ENCODE measurements at regions not wholly inside any gene's neighbourhood (a gene's known extent, or its start where the extent isn't known, plus 50 kb on each side); places are given as distances from the start of the nearest gene placed in this dataset.
"Not testable (repeated sequence)": the region's sequence is repeated elsewhere in the genome, so short reads cannot be mapped to it uniquely, and the experiment has no call there.

GRCh38 chr7:125467996-125468854 is 538.6 kb upstream of the POT1 start:
- no peak for DNase-seq (ENCODE audit: low spot score)

DNA sequence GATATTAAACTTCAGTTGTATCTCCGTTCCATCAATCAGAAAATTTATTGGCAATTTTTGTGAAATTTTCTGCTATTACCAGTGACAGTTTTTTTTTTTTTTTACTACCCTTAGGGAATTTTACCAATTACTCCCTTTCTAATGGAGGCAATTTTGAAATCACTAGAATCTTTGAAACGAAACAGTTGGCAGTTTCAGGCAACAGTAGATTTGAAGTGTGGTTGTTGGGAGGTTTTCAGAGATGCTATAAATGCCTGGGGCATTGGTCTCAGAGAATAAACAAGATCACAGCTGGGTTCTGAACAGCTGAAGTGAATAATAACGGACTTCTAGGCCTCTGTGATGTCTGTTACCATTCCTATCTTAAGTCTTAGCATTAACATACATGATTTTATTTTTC is 535.9 kb upstream of the POT1 start:
- DNase-seq (ENCODE audit: low spot score): no peak

DNA sequence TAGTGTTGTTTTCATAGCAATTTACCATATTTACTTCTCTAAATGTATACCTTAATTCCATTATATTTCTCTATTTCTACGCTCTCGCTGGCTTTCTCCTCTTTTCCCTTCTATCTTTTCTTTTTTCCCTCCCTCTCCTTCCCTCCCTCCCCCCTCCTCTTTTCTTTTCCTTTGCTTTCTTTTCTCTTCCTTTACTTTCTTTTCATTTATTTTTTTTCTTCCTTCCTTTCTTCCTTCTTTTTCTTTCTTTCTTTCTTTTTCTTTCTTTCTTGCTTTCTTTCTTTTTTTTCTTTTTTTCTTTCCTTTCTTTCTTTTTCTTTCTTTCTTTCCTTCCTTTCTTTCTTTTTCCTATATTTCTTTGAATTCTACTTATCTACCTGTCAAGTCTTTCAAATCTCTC is 533.0 kb upstream of the POT1 start:
- DNase-seq (ENCODE audit: low spot score): no peak

GRCh38 chr7:125459038-125459437 is 529.4 kb upstream of the POT1 start:
- no peak for DNase-seq (ENCODE audit: low spot score)

DNA sequence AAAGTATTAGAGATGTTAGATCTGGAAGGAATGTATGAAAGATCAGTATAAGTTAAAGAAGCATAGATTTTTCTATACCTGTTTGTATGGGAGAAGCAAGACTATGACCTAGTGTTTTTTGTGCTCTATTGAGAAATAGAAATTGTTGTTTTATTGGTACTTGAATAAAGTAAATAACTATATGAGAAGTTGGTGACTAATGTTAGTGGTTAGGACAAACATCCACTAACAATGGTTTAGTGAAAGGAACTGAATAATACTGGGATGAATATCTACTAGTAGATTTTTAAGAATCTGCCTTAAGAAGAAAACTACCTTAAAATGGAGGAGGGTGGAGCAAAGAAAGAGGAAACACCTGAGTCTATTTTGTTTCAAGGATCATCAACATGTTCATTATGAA is 521.1 kb upstream of the POT1 start:
- no peak for DNase-seq (ENCODE audit: low spot score)

DNA sequence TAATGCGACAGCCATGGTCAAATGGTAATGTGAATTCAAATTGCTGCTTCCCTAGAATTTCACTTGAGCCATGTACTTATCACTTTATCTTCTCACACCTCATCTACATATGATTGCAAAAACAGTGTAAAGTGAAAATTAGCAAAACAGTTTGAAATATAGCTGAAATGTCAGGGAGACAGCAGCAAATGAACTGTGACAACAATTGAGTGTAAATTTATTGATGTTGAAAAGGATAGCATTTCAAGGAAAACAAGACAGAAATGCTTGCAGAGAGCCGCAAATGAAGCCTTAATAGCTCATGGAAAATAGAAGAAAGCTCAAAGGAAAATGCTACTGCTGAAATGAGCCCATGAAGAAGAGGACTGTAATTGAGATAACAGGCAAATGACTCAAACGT is 516.2 kb upstream of the POT1 start:
- DNase-seq (ENCODE audit: low spot score): no peak

GRCh38 chr7:125444864-125445263 is 515.2 kb upstream of the POT1 start:
- DNase-seq (ENCODE audit: low spot score): no peak

- DNase-seq (ENCODE audit: low spot score): no peak
These were observed 506.6 kb upstream of the POT1 start for GRCh38 chr7:125436220-125436619.

DNA sequence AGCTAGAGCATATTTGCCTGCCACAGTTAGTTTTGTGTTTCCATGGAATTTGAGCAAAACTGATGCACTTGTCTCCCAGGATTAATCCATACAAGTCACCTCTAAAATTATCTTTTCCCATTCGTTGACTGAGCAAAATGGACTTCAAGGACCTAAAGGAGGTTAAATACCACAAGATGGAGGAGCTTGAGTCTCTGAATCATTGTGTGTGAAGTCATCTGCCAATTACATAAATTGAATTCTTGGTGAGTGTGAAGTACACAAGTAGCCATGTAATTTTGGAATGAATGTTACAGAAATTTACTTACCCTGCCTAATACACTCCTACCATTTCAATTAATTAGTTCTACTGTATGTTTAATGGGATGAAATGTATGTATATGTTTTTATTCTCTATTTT is 501.7 kb upstream of the POT1 start:
- no peak for DNase-seq (ENCODE audit: low spot score)

GRCh38 chr7:125430013-125430412 is 500.4 kb upstream of the POT1 start:
- no peak for DNase-seq (ENCODE audit: low spot score)

GRCh38 chr7:125427676-125428075 is 498.1 kb upstream of the POT1 start:
- no peak for DNase-seq (ENCODE audit: low spot score)

GRCh38 chr7:125425506-125425905 is 495.9 kb upstream of the POT1 start:
- DNase-seq (ENCODE audit: low spot score): no peak

- DNase-seq (ENCODE audit: low spot score): no peak
These were observed 495.1 kb upstream of the POT1 start for GRCh38 chr7:125424721-125425120.

- no peak for DNase-seq (ENCODE audit: low spot score)
These were observed 494.0 kb upstream of the POT1 start for GRCh38 chr7:125423458-125424155.

DNA sequence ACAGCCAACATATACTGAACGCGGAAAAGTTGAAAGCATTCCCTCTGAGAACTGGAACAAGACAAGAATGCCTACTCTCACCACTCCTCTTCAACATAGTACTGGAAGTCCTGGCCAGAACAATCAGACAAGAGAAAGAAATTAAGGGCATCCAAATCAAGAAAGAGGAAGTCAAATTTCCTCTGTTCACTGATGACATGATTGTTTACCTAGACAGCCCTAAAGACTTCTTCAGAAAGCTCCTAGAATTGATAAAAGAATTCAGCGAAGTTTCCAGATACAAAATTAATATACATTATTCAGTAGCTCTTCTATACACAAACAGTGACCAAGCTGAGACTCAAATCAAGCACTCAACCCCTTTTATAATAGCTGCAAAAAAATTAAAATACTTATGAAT is 491.8 kb upstream of the POT1 start:
- DNase-seq (ENCODE audit: low spot score): not testable (repeated sequence)

DNA sequence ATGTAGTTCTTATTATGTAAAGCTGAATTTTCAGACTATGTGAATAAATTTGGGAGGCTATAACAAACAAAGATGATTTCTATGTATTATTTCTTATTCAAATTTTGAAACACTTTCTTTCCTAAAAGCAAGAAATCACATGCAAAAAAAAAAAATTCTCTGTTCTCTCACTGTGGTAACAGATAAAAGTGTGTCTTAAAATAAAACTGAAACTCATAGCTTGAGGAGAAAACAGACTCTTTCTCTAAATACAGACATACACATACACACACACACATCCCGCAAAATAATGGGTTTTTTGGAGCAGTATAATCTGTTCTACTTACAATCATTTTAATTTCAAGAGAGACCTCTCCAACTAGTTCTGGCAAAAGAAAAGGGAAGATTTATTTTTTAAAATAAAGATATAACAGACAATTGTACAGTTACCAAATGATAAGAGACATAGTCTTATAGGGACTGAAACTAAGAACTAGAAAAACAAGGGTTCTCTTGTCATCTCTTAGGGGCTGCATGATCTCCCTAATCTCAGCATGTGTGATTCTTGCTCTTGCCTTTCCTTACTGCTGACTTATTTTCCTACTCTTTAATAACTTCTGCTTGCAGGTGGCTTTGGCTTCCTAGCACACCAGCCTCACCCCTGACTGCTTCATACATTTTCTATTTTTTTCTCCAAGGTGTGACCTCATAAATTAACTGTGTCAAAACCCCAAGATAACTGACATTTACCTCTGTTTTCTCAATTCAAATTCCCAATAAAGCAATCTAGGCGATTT is 483.5 kb upstream of the POT1 start:
- DNase-seq (ENCODE audit: low spot score): no peak

- no peak for DNase-seq (ENCODE audit: low spot score)
These were observed 480.3 kb upstream of the POT1 start for GRCh38 chr7:125409921-125410320.

DNA sequence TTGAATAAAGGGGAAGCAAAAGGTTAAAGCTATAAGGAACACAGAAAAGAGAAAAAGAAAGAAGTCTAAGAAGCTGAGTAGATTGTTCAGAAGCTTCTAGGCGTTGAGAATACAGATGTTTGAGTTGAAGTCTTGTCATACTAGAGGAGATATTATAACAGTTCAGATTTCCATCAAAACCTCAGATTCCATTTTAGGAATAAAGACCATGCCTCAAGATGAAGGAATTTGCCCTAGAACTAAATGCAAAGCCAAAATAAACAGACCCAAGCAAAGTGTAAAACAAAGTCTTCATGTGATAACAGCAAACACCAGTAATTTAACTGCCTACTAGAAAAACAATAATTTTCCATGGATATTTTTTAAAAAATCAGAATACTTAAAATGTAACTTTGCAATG is 476.5 kb upstream of the POT1 start:
- DNase-seq (ENCODE audit: low spot score): no peak

- DNase-seq (ENCODE audit: low spot score): no peak
These were observed 469.8 kb upstream of the POT1 start for GRCh38 chr7:125399408-125399807.

DNA sequence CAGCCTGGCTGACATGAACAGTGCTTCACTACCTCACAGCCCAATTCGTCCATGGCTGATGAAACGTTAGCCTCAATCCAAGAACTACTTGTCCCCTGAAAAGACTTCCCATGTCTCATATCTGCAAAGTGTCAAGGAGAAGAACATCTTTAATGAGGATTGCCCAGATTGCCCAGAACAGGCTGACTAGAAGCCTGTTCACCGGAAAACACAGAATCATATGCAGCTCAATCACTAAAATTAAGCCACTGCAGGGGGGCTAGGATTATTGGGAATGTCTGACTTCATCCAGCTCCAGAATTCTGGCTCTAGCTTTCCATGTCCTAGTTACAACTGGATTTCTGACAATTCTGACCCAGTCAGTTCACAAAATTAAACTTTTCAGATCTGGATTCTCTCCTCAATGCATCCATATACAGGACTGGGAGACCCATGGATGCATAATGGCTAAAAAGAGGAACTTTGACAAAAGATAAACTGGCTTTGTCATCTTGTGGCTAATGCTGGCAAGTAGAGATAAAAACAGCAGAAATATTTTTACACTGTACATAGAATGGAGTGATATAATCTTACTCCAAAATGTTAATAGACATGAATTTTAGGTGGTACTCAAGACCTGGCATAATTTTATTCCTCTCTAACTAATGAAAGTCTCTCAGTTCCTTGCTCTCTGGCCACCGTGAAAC is 467.0 kb upstream of the POT1 start:
- no peak for DNase-seq (ENCODE audit: low spot score)

- no peak for DNase-seq (ENCODE audit: low spot score)
These were observed 462.3 kb upstream of the POT1 start for GRCh38 chr7:125391921-125392320.

- no peak for DNase-seq (ENCODE audit: low spot score)
These were observed 461.4 kb upstream of the POT1 start for GRCh38 chr7:125390981-125391380.

All from SW480 (cell line).